ENCODE measurements at regions not wholly inside any gene's neighbourhood (a gene's known extent, or its start where the extent isn't known, plus 50 kb on each side); places are given as distances from the start of the nearest gene placed in this dataset.

GRCh38 chr18:56470406-56471351, 167.7 kb downstream of the TXNL1 start:
- Histone ChIP-seq H3K4me3 (ENCODE audit: low read length) (no peak overlapping the region), H3K4me1 (ENCODE audit: insufficient read depth, low read length) (peaks cover 7% of the 10 kb centered on the region), H3K9me3 (ENCODE audit: low read depth, low read length) (peaks cover 2% of the 10 kb centered on the region), H3K27me3 (ENCODE audit: insufficient read depth, low read length) (no peaks in the 10 kb centered on the region)

GRCh38 chr18:56469582-56469981, 168.8 kb downstream of the TXNL1 start:
- H3K4me1 ChIP-seq (ENCODE audit: insufficient read depth, low read length) = peaks cover 7% of the 10 kb centered on the region
- H3K9me3 ChIP-seq (ENCODE audit: low read depth, low read length) = peaks cover 13% of the 10 kb centered on the region
- no peak overlapping the region for H3K4me3 ChIP-seq (ENCODE audit: low read length)
- no peaks in the 10 kb centered on the region for H3K27me3 ChIP-seq (ENCODE audit: insufficient read depth, low read length)

DNA sequence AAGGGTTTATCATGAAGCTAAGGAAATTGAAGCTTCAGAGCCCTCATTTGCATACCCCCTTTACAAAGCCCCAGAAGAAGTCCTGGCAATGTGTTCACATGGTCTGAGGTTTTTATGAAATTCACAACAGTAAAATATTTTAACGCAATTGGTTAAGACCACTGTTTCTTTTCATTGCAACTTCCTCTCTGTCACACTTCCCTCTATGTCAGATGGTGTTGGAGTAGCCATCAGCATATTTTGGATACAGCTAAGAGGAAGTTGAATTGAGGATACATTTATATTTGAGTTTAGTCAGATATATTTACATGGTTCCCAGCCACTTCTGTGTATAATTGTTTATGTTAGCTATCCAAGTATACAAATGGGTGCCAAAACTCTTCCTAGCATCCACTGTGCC, 170.0 kb downstream of the TXNL1 start:
- H3K27me3 ChIP-seq (ENCODE audit: insufficient read depth, low read length) = no peaks in the 10 kb centered on the region
- H3K9me3 ChIP-seq (ENCODE audit: low read depth, low read length) = peaks cover 20% of the 10 kb centered on the region
- H3K4me3 ChIP-seq (ENCODE audit: low read length) = no peak overlapping the region
- H3K4me1 ChIP-seq (ENCODE audit: insufficient read depth, low read length) = peaks cover 7% of the 10 kb centered on the region

GRCh38 chr18:56462276-56462675, 176.1 kb downstream of the TXNL1 start:
- peaks cover 20% of the 10 kb centered on the region for H3K9me3 ChIP-seq (ENCODE audit: low read depth, low read length)
- no peak overlapping the region for H3K4me3 ChIP-seq (ENCODE audit: low read length)
- no peaks in the 10 kb centered on the region for H3K27me3 ChIP-seq (ENCODE audit: insufficient read depth, low read length)
- peaks cover 21% of the 10 kb centered on the region for H3K4me1 ChIP-seq (ENCODE audit: insufficient read depth, low read length)

- Histone ChIP-seq H3K4me3 (ENCODE audit: low read length) (no peak overlapping the region), H3K4me1 (ENCODE audit: insufficient read depth, low read length) (peaks cover 23% of the 10 kb centered on the region), H3K9me3 (ENCODE audit: low read depth, low read length) (peaks cover 20% of the 10 kb centered on the region)
Observed at GRCh38 chr18:56461151-56461550, 177.2 kb downstream of the TXNL1 start.

DNA sequence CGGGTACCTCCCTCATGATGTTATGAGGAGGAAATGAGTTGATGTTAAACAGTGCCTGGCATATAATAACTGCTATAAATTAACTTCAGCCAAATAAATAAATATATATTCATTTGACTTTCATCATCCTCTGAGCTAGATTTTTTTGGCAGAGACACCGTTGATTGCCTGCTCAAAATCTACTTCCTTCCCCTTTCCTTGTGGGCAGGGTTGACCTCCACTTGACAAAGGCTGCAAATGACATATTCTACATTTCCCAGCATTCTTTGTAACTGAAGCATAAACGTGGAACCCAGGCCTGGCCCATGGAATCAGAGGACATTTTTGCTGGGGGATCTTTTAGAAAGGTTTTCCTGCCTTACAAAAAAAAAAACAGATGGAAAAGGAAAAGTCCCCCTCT, 177.8 kb downstream of the TXNL1 start:
- H3K27me3 ChIP-seq (ENCODE audit: insufficient read depth, low read length) = no peaks in the 10 kb centered on the region
- peaks cover 18% of the 10 kb centered on the region for H3K9me3 ChIP-seq (ENCODE audit: low read depth, low read length)

More at GRCh38 chr18:56461151-56461550, 177.2 kb downstream of the TXNL1 start:
- H3K27me3 ChIP-seq (ENCODE audit: insufficient read depth, low read length) = no peaks in the 10 kb centered on the region

DNA sequence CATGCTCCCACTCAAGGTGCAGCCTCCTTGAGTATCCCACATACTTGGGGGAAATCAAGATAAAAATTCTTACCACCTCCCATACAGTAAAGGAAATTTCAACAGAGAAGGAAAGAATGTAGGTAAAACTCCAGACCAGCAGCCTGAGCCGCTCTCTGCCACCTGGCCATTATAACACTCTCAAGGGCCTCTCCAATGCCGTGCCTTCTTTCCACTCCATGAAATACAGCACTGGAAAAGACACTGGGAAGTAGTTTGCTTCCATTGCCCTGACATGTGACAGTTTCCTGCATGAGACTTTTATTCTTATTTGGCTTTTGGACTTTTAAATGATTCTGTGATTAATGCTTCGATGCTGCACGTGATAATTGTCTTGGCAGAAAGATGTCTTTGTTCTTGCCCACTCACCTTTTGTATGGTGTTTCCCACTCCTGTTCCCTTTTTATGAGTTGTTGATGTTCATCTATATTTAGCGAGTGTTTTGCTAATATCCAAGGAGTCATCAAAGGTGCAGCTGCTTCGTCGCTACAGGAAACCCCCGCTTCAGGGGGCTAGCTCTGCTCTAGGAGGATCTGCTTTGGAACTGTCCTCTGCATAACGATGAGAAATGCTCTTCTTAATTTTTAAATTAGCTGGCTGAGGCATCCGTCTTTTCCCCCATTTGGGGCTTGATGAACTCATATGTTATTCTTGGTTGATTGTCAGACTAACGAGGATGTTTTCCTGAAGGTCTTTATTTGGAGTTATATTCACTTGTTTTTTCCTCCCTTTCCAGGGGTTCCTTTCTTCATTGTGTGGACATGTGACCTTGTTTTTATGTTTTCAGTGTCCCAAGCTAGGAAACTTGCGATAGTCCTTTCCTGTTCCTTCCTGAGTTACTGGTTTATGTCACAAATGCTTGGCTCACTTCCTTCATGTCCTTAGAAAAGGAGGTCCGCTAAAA, 179.4 kb downstream of the TXNL1 start:
- Histone ChIP-seq H3K4me1 (ENCODE audit: insufficient read depth, low read length) (peaks cover 23% of the 10 kb centered on the region), H3K4me3 (ENCODE audit: low read length) (no peak overlapping the region), H3K9me3 (ENCODE audit: low read depth, low read length) (peaks cover 2% of the 10 kb centered on the region), H3K27me3 (ENCODE audit: insufficient read depth, low read length) (no peaks in the 10 kb centered on the region)

More for the DNA sequence above, 177.8 kb downstream of the TXNL1 start:
- H3K4me1 ChIP-seq (ENCODE audit: insufficient read depth, low read length) = peaks cover 23% of the 10 kb centered on the region
- no peak overlapping the region for H3K4me3 ChIP-seq (ENCODE audit: low read length)

- H3K9me3 ChIP-seq (ENCODE audit: low read depth, low read length) = no peaks in the 10 kb centered on the region
- H3K27me3 ChIP-seq (ENCODE audit: insufficient read depth, low read length) = no peaks in the 10 kb centered on the region
- H3K4me3 ChIP-seq (ENCODE audit: low read length) = no peak overlapping the region
- H3K4me1 ChIP-seq (ENCODE audit: insufficient read depth, low read length) = peaks cover 20% of the 10 kb centered on the region
Observed at GRCh38 chr18:56455874-56456273, 182.5 kb downstream of the TXNL1 start.

- Histone ChIP-seq H3K27me3 (ENCODE audit: insufficient read depth, low read length) (no peaks in the 10 kb centered on the region), H3K9me3 (ENCODE audit: low read depth, low read length) (no peaks in the 10 kb centered on the region), H3K4me3 (ENCODE audit: low read length) (no peak overlapping the region), H3K4me1 (ENCODE audit: insufficient read depth, low read length) (peaks cover 12% of the 10 kb centered on the region)
Observed at GRCh38 chr18:56455141-56455540, 183.3 kb downstream of the TXNL1 start.

GRCh38 chr18:56453631-56454030, 184.8 kb downstream of the TXNL1 start:
- Histone ChIP-seq H3K27me3 (ENCODE audit: insufficient read depth, low read length) (no peaks in the 10 kb centered on the region), H3K9me3 (ENCODE audit: low read depth, low read length) (no peaks in the 10 kb centered on the region), H3K4me3 (ENCODE audit: low read length) (no peak overlapping the region), H3K4me1 (ENCODE audit: insufficient read depth, low read length) (peaks cover 6% of the 10 kb centered on the region)

GRCh38 chr18:56451188-56451587, 187.2 kb downstream of the TXNL1 start:
- no peak overlapping the region for H3K4me3 ChIP-seq (ENCODE audit: low read length)
- H3K27me3 ChIP-seq (ENCODE audit: insufficient read depth, low read length) = no peaks in the 10 kb centered on the region
- no peaks in the 10 kb centered on the region for H3K9me3 ChIP-seq (ENCODE audit: low read depth, low read length)
- H3K4me1 ChIP-seq (ENCODE audit: insufficient read depth, low read length) = no peaks in the 10 kb centered on the region

- H3K9me3 ChIP-seq (ENCODE audit: low read depth, low read length) = no peaks in the 10 kb centered on the region
- H3K4me3 ChIP-seq (ENCODE audit: low read length) = no peak overlapping the region
Observed at GRCh38 chr18:56448751-56449150, 189.6 kb downstream of the TXNL1 start.

DNA sequence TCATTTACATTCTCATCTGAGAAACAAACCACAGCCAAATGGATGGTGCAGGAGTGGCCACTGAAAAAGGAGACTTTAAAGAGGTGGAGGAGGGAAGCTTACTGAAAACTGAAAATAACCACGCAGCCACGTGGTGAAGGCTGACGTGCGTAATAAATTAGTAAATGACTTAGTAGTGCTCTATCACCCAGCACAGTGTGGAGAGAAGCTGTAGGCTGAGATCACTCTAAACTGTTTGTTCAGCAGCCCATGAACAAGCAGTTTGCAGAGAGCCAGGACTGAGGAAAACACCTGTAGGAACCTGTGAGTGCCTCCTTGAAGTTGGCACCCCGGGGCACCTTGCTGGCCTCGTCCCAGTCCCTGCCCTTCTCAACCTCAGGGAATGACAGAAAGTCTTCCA, 193.0 kb downstream of the TXNL1 start:
- no peaks in the 10 kb centered on the region for H3K9me3 ChIP-seq (ENCODE audit: low read depth, low read length)
- H3K4me3 ChIP-seq (ENCODE audit: low read length) = no peak overlapping the region
- H3K4me1 ChIP-seq (ENCODE audit: insufficient read depth, low read length) = peaks cover 16% of the 10 kb centered on the region
- no peaks in the 10 kb centered on the region for H3K27me3 ChIP-seq (ENCODE audit: insufficient read depth, low read length)

More at GRCh38 chr18:56448751-56449150, 189.6 kb downstream of the TXNL1 start:
- Histone ChIP-seq H3K4me1 (ENCODE audit: insufficient read depth, low read length) (peaks cover 6% of the 10 kb centered on the region), H3K27me3 (ENCODE audit: insufficient read depth, low read length) (no peaks in the 10 kb centered on the region)

DNA sequence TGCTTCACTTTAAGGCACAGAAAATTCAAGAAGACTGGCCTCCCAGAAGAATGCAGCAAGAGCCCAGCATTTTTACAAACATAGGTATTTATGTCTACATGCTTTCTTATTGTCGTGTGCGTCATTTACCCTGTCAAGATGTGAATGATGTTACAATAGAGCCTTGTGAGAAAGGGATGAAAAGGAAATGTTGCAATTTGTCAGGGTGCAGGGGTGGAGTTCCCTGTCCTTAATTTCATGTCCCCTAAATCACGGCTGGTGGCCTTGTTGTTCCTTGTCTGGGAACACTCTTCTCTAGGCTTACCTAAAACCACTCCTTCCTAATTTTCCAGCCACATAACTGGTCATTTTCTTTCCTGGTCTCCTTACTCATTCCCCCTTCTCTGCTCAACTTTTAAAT, 194.2 kb downstream of the TXNL1 start:
- Histone ChIP-seq H3K4me1 (ENCODE audit: insufficient read depth, low read length) (peaks cover 16% of the 10 kb centered on the region), H3K9me3 (ENCODE audit: low read depth, low read length) (no peaks in the 10 kb centered on the region), H3K4me3 (ENCODE audit: low read length) (no peak overlapping the region), H3K27me3 (ENCODE audit: insufficient read depth, low read length) (no peaks in the 10 kb centered on the region)
